ENCODE measurements at regions not wholly inside any gene's neighbourhood (a gene's known extent, or its start where the extent isn't known, plus 50 kb on each side); places are given as distances from the start of the nearest gene placed in this dataset.

GRCh38 chr6:147674794-147675193 is 166.3 kb downstream of the SAMD5 start:
- Histone ChIP-seq H2AFZ (ENCODE audit: low read depth, low read length) (no peak overlapping the region), H3K9ac (ENCODE audit: low read length) (no peak overlapping the region), H3K36me3 (ENCODE audit: insufficient read depth, low read length) (no peaks in the 10 kb centered on the region), H3K4me2 (ENCODE audit: low read length) (no peak overlapping the region), H3K4me1 (ENCODE audit: insufficient read depth, low read length) (no peaks in the 10 kb centered on the region), H3K9me3 (ENCODE audit: insufficient read depth, low read depth, low read length) (no peaks in the 10 kb centered on the region), H4K20me1 (ENCODE audit: insufficient read depth, low read length) (no peaks in the 10 kb centered on the region), H3K79me2 (ENCODE audit: insufficient read depth, low read length) (no peaks in the 10 kb centered on the region), H3K27ac (ENCODE audit: low read depth, low read length) (no peak overlapping the region), H3K27me3 (ENCODE audit: insufficient read depth, low read length) (no peaks in the 10 kb centered on the region), H3K4me3 (ENCODE audit: insufficient read depth, low read depth, low read length) (no peak overlapping the region)
- no peak overlapping the region for H3K4me3 Mint-ChIP-seq (ENCODE audit: unreplicated experiment)
- FAIRE-seq, result no peak
- DNase-seq (ENCODE audit: low read depth), result no peak
- TF ChIP-seq CTCF (IDR thresholded peaks at IDR 0.05; ENCODE audit: insufficient read depth, low read depth, low read length) (no peak), EZH2 (IDR thresholded peaks at IDR 0.05; ENCODE audit: insufficient read depth, low read length) (no peak)
- H3K27ac Mint-ChIP-seq (ENCODE audit: unreplicated experiment), result no peak overlapping the region
- H3K4me1 Mint-ChIP-seq (ENCODE audit: low read depth, unreplicated experiment), result peaks cover 7% of the 10 kb centered on the region
- H3K36me3 Mint-ChIP-seq (ENCODE audit: low read depth, unreplicated experiment), result no peaks in the 10 kb centered on the region
- H3K9me3 Mint-ChIP-seq (ENCODE audit: unreplicated experiment), result peaks cover 3% of the 10 kb centered on the region
- no peaks in the 10 kb centered on the region for H3K27me3 Mint-ChIP-seq (ENCODE audit: low read depth, unreplicated experiment)

- no peak for TF ChIP-seq CTCF (IDR thresholded peaks at IDR 0.05; ENCODE audit: insufficient read depth, low read depth, low read length)
- TF ChIP-seq EZH2 (IDR thresholded peaks at IDR 0.05; ENCODE audit: insufficient read depth, low read length), result no peak
- Mint-ChIP-seq H3K9me3 (ENCODE audit: unreplicated experiment) (peaks cover 3% of the 10 kb centered on the region), H3K36me3 (ENCODE audit: low read depth, unreplicated experiment) (no peaks in the 10 kb centered on the region), H3K4me1 (ENCODE audit: low read depth, unreplicated experiment) (peaks cover 7% of the 10 kb centered on the region), H3K27me3 (ENCODE audit: low read depth, unreplicated experiment) (no peaks in the 10 kb centered on the region), H3K27ac (ENCODE audit: unreplicated experiment) (no peak overlapping the region), H3K4me3 (ENCODE audit: unreplicated experiment) (no peak overlapping the region)
- H3K9me3 ChIP-seq (ENCODE audit: insufficient read depth, low read depth, low read length), result no peaks in the 10 kb centered on the region
- H3K79me2 ChIP-seq (ENCODE audit: insufficient read depth, low read length), result no peaks in the 10 kb centered on the region
- H3K36me3 ChIP-seq (ENCODE audit: insufficient read depth, low read length), result no peaks in the 10 kb centered on the region
- no peak overlapping the region for H3K4me3 ChIP-seq (ENCODE audit: insufficient read depth, low read depth, low read length)
- H3K27ac ChIP-seq (ENCODE audit: low read depth, low read length), result no peak overlapping the region
- no peaks in the 10 kb centered on the region for H4K20me1 ChIP-seq (ENCODE audit: insufficient read depth, low read length)
- no peak for FAIRE-seq
- H3K4me1 ChIP-seq (ENCODE audit: insufficient read depth, low read length), result no peaks in the 10 kb centered on the region
- no peaks in the 10 kb centered on the region for H3K27me3 ChIP-seq (ENCODE audit: insufficient read depth, low read length)
- DNase-seq (ENCODE audit: low read depth), result peak; percentile 95
- no peak overlapping the region for H3K4me2 ChIP-seq (ENCODE audit: low read length)
- no peak overlapping the region for H3K9ac ChIP-seq (ENCODE audit: low read length)
- no peak overlapping the region for H2AFZ ChIP-seq (ENCODE audit: low read depth, low read length)
Measured at GRCh38 chr6:147675281-147675680, 166.8 kb downstream of the SAMD5 start.

- Mint-ChIP-seq H3K4me3 (ENCODE audit: unreplicated experiment) (no peak overlapping the region), H3K27me3 (ENCODE audit: low read depth, unreplicated experiment) (no peaks in the 10 kb centered on the region)
- FAIRE-seq, result no peak
Measured at GRCh38 chr6:147676495-147677199, 168.2 kb downstream of the SAMD5 start.

More at GRCh38 chr6:147676495-147677199, 168.2 kb downstream of the SAMD5 start:
- Histone ChIP-seq H3K9ac (ENCODE audit: low read length) (no peak overlapping the region), H3K4me2 (ENCODE audit: low read length) (no peak overlapping the region), H3K27ac (ENCODE audit: low read depth, low read length) (no peak overlapping the region), H4K20me1 (ENCODE audit: insufficient read depth, low read length) (no peaks in the 10 kb centered on the region), H3K4me1 (ENCODE audit: insufficient read depth, low read length) (no peaks in the 10 kb centered on the region), H3K4me3 (ENCODE audit: insufficient read depth, low read depth, low read length) (no peak overlapping the region), H3K79me2 (ENCODE audit: insufficient read depth, low read length) (no peaks in the 10 kb centered on the region), H3K9me3 (ENCODE audit: insufficient read depth, low read depth, low read length) (no peaks in the 10 kb centered on the region), H2AFZ (ENCODE audit: low read depth, low read length) (no peak overlapping the region), H3K27me3 (ENCODE audit: insufficient read depth, low read length) (no peaks in the 10 kb centered on the region), H3K36me3 (ENCODE audit: insufficient read depth, low read length) (no peaks in the 10 kb centered on the region)
- DNase-seq (ENCODE audit: low read depth), result peak; percentile 30
- H3K9me3 Mint-ChIP-seq (ENCODE audit: unreplicated experiment), result no peaks in the 10 kb centered on the region
- H3K36me3 Mint-ChIP-seq (ENCODE audit: low read depth, unreplicated experiment), result no peaks in the 10 kb centered on the region
- no peak overlapping the region for H3K27ac Mint-ChIP-seq (ENCODE audit: unreplicated experiment)
- H3K4me1 Mint-ChIP-seq (ENCODE audit: low read depth, unreplicated experiment), result peaks cover 7% of the 10 kb centered on the region
- TF ChIP-seq CTCF (IDR thresholded peaks at IDR 0.05; ENCODE audit: insufficient read depth, low read depth, low read length) (no peak), EZH2 (IDR thresholded peaks at IDR 0.05; ENCODE audit: insufficient read depth, low read length) (no peak)

Measured in astrocyte (in vitro differentiated cells and primary cell).